Cardiac muscle cell (in vitro differentiated cells and primary cell): ENCODE measurements at regions not wholly inside any gene's neighbourhood (a gene's known extent, or its start where the extent isn't known, plus 50 kb on each side); places are given as distances from the start of the nearest gene placed in this dataset.

Experiments
- DNase-seq, 2 donors: peaks; one replicate each; pipeline versions ENCODE4 v3.0.0 to v3.0.0-alpha.2; 2010 to 2017; ENCODE audit warnings: low read depth in 1 of 2, low spot score in 1 of 2
- H3K27ac ChIP-seq: fragments of 200-600 bp; sonication (generic); 2 replicates; pipeline ENCODE4 v1.5.1; 2016
- H3K27me3 ChIP-seq: fragments of 200-600 bp; sonication (generic); 2 replicates; pipeline ENCODE4 v1.6.0; 2016; ENCODE audit warnings: control low read depth
- H3K36me3 ChIP-seq: fragments of 200-600 bp; sonication (generic); 2 replicates; pipeline ENCODE4 v1.5.1; 2016; ENCODE audit warnings: control low read depth
- H3K4me1 ChIP-seq: fragments of 200-600 bp; sonication (generic); 2 replicates; pipeline ENCODE4 v1.8.1; 2017; ENCODE audit warnings: low read depth, mild to moderate bottlenecking, mixed run types
- H3K4me3 ChIP-seq: fragments of 200-600 bp; sonication (generic); 2 replicates; pipeline ENCODE4 v1.5.1; 2016; ENCODE audit warnings: mild to moderate bottlenecking
- H3K9me3 ChIP-seq: fragments of 200-600 bp; sonication (generic); 2 replicates; pipeline ENCODE4 v1.5.1; 2017; ENCODE audit warnings: low read depth, mild to moderate bottlenecking, control low read depth
- CTCF ChIP-seq: IDR thresholded peaks from 2 replicates; pipeline ENCODE4 v1.5.1; 2012; ENCODE audit warnings: low read depth, mild to moderate bottlenecking, low read length

- no peaks in the 10 kb centered on the region for H3K36me3 ChIP-seq
- no peak for TF ChIP-seq CTCF
- H3K9me3 ChIP-seq: no peaks in the 10 kb centered on the region
- no peak overlapping the region for H3K4me3 ChIP-seq
- DNase-seq: no peak
- no peaks in the 10 kb centered on the region for H3K4me1 ChIP-seq
- H3K27me3 ChIP-seq: no peaks in the 10 kb centered on the region
- no peak overlapping the region for H3K27ac ChIP-seq
Observed at GRCh38 chr2:415986-416610, 128.2 kb upstream of the ALKAL2 start.

- Histone ChIP-seq H3K4me3 (no peak overlapping the region), H3K9me3 (no peaks in the 10 kb centered on the region), H3K36me3 (no peaks in the 10 kb centered on the region), H3K4me1 (no peaks in the 10 kb centered on the region), H3K27me3 (no peaks in the 10 kb centered on the region), H3K27ac (no peak overlapping the region)
- DNase-seq: no peak
- no peak for TF ChIP-seq CTCF
Observed at GRCh38 chr2:409523-409922, 121.6 kb upstream of the ALKAL2 start.

- no peak for TF ChIP-seq CTCF
- Histone ChIP-seq H3K27ac (no peak overlapping the region), H3K36me3 (no peaks in the 10 kb centered on the region), H3K4me1 (no peaks in the 10 kb centered on the region), H3K9me3 (no peaks in the 10 kb centered on the region), H3K4me3 (no peak overlapping the region), H3K27me3 (no peaks in the 10 kb centered on the region)
- no peak for DNase-seq
Observed at GRCh38 chr2:407630-408029, 119.7 kb upstream of the ALKAL2 start.

- H3K9me3 ChIP-seq: no peaks in the 10 kb centered on the region
- DNase-seq: no peak
- H3K36me3 ChIP-seq: no peaks in the 10 kb centered on the region
- TF ChIP-seq CTCF: no peak
- H3K27me3 ChIP-seq: no peaks in the 10 kb centered on the region
- no peak overlapping the region for H3K27ac ChIP-seq
- H3K4me3 ChIP-seq: no peak overlapping the region
- no peaks in the 10 kb centered on the region for H3K4me1 ChIP-seq
Observed at GRCh38 chr2:406876-407275, 119.0 kb upstream of the ALKAL2 start.

- TF ChIP-seq CTCF: no peak
- DNase-seq: no peak
Observed at GRCh38 chr2:406231-406630, 118.3 kb upstream of the ALKAL2 start.

More at GRCh38 chr2:406231-406630, 118.3 kb upstream of the ALKAL2 start:
- no peaks in the 10 kb centered on the region for H3K9me3 ChIP-seq
- no peak overlapping the region for H3K4me3 ChIP-seq
- no peaks in the 10 kb centered on the region for H3K27me3 ChIP-seq
- H3K4me1 ChIP-seq: no peaks in the 10 kb centered on the region
- H3K36me3 ChIP-seq: no peaks in the 10 kb centered on the region
- no peak overlapping the region for H3K27ac ChIP-seq
